ENCODE measurements at regions not wholly inside any gene's neighbourhood (a gene's known extent, or its start where the extent isn't known, plus 50 kb on each side); places are given as distances from the start of the nearest gene placed in this dataset.
A peak's percentile ranks its signal among the peaks of the same experiment; 100 is the strongest.

- no peaks in the 10 kb centered on the region for H3K9me3 ChIP-seq (ENCODE audit: low read length)
- H3K27ac ChIP-seq (ENCODE audit: low read depth, low read length, poor library complexity, severe bottlenecking) = no peak overlapping the region
- H3K36me3 ChIP-seq (ENCODE audit: insufficient read depth, low read length) = peaks cover 13% of the 10 kb centered on the region; the same call in 1 of the 2 replicates
- ChIA-PET CTCF (ENCODE audit: unreplicated experiment) (no interaction called here), POLR2A (interaction anchor here (0.5 to 0.9 kb wide), 4 partner anchors 13 to 51 kb away, joined by 3 to 7 read pairs (median 3); no protein-coding TSS in a partner anchor)
- DNase-seq (ENCODE audit: low spot score) = no peak
- no TSS peak for BruUV-seq (replicated peaks)
- TF ChIP-seq EZH2phosphoT487 (IDR thresholded peaks at IDR 0.05; ENCODE audit: borderline replicate concordance, low read depth, low read length) (no peak), CTCF (conservative IDR thresholded peaks at IDR 0.05; ENCODE audit: low read length) (no peak)
- no peak overlapping the region for H3K4me2 ChIP-seq (ENCODE audit: low read length)
- no peaks in the 10 kb centered on the region for H3K4me1 ChIP-seq (ENCODE audit: insufficient read depth, low read length, poor library complexity, severe bottlenecking)
- H3K79me2 ChIP-seq (ENCODE audit: insufficient read depth, low read depth, low read length) = no peaks in the 10 kb centered on the region; the same call in 1 of the 2 replicates
- no peaks in the 10 kb centered on the region for H3K9me2 ChIP-seq (ENCODE audit: insufficient read depth, low read length)
- H2AFZ ChIP-seq (ENCODE audit: low read length) = no peak overlapping the region
- no peaks in the 10 kb centered on the region; the same call in 1 of the 2 replicates for H4K20me1 ChIP-seq (ENCODE audit: insufficient read depth, low read length)
- intact Hi-C loops (cut with micrococcal nuclease; ENCODE audit: unreplicated experiment) = no loop called here
- no peak overlapping the region for H3K4me3 ChIP-seq (ENCODE audit: low read depth, low read length, poor library complexity, severe bottlenecking)
These were observed 88.6 kb downstream of the KLF12 start for GRCh38 chr13:74045583-74045982.

GRCh38 chr13:74043237-74043636 lies 91.0 kb downstream of the KLF12 start:
- DNase-seq (ENCODE audit: low spot score) = no peak
- Histone ChIP-seq H3K9me2 (ENCODE audit: insufficient read depth, low read length) (no peaks in the 10 kb centered on the region), H3K4me1 (ENCODE audit: insufficient read depth, low read length, poor library complexity, severe bottlenecking) (peaks cover 10% of the 10 kb centered on the region), H3K9me3 (ENCODE audit: low read length) (no peaks in the 10 kb centered on the region), H4K20me1 (ENCODE audit: insufficient read depth, low read length) (no peaks in the 10 kb centered on the region), H3K4me3 (ENCODE audit: low read depth, low read length, poor library complexity, severe bottlenecking) (no peak overlapping the region), H2AFZ (ENCODE audit: low read length) (no peak overlapping the region), H3K79me2 (ENCODE audit: insufficient read depth, low read depth, low read length) (peaks cover 19% of the 10 kb centered on the region; the same call in 1 of the 2 replicates), H3K36me3 (ENCODE audit: insufficient read depth, low read length) (peaks cover 3% of the 10 kb centered on the region; the same call in 1 of the 2 replicates), H3K27ac (ENCODE audit: low read depth, low read length, poor library complexity, severe bottlenecking) (no peak overlapping the region), H3K4me2 (ENCODE audit: low read length) (no peak overlapping the region)
- intact Hi-C loops (cut with micrococcal nuclease; ENCODE audit: unreplicated experiment) = loop anchor here (5.0 kb wide), 1 partner anchor 206 kb away; no protein-coding TSS in a partner anchor
- TF ChIP-seq CTCF (conservative IDR thresholded peaks at IDR 0.05; ENCODE audit: low read length) (no peak), EZH2phosphoT487 (IDR thresholded peaks at IDR 0.05; ENCODE audit: borderline replicate concordance, low read depth, low read length) (no peak)
- no TSS peak for BruUV-seq (replicated peaks)
- ChIA-PET CTCF (ENCODE audit: unreplicated experiment) (no interaction called here), POLR2A (interaction anchor here (0.6 to 4.0 kb wide), 8 partner anchors 8 to 206 kb away, joined by 3 to 12 read pairs (median 3); no protein-coding TSS in a partner anchor)

- no peaks in the 10 kb centered on the region for H3K9me3 ChIP-seq (ENCODE audit: low read length)
- H3K4me3 ChIP-seq (ENCODE audit: low read depth, low read length, poor library complexity, severe bottlenecking) = no peak overlapping the region
- H3K9me2 ChIP-seq (ENCODE audit: insufficient read depth, low read length) = no peaks in the 10 kb centered on the region
- intact Hi-C loops (cut with micrococcal nuclease; ENCODE audit: unreplicated experiment) = loop anchor here (5.0 kb wide), 1 partner anchor 203 kb away; no protein-coding TSS in a partner anchor
- DNase-seq (ENCODE audit: low spot score) = peak; percentile 79
- H3K4me1 ChIP-seq (ENCODE audit: insufficient read depth, low read length, poor library complexity, severe bottlenecking) = peaks cover 24% of the 10 kb centered on the region
- peak overlapping the region; percentile 37; the same call in 1 of the 2 replicates for H3K4me2 ChIP-seq (ENCODE audit: low read length)
- peak; percentile 92 for TF ChIP-seq CTCF (conservative IDR thresholded peaks at IDR 0.05; ENCODE audit: low read length)
- TF ChIP-seq EZH2phosphoT487 (IDR thresholded peaks at IDR 0.05; ENCODE audit: borderline replicate concordance, low read depth, low read length) = no peak
- H3K79me2 ChIP-seq (ENCODE audit: insufficient read depth, low read depth, low read length) = peaks cover 25% of the 10 kb centered on the region; the same call in 1 of the 2 replicates
- no peak overlapping the region for H2AFZ ChIP-seq (ENCODE audit: low read length)
- POLR2A ChIA-PET = interaction anchor here (0.6 to 2.9 kb wide), 7 partner anchors 10 to 1276 kb away, joined by 3 to 21 read pairs (median 3); no protein-coding TSS in a partner anchor
- no TSS peak for BruUV-seq (replicated peaks)
- CTCF ChIA-PET (ENCODE audit: unreplicated experiment) = interaction anchor here (0.6 kb wide), 1 partner anchor 74 kb away, joined by 3 read pairs; no protein-coding TSS in a partner anchor
- H3K27ac ChIP-seq (ENCODE audit: low read depth, low read length, poor library complexity, severe bottlenecking) = no peak overlapping the region
- peaks cover 10% of the 10 kb centered on the region; the same call in 1 of the 2 replicates for H3K36me3 ChIP-seq (ENCODE audit: insufficient read depth, low read length)
- no peaks in the 10 kb centered on the region for H4K20me1 ChIP-seq (ENCODE audit: insufficient read depth, low read length)
These were observed 94.0 kb downstream of the KLF12 start for GRCh38 chr13:74040200-74040599.
